GM19324 (cell line): ENCODE measurements at regions not wholly inside any gene's neighbourhood (a gene's known extent, or its start where the extent isn't known, plus 50 kb on each side); places are given as distances from the start of the nearest gene placed in this dataset.

Experiments used
- ATAC-seq: cut with Tn5 transposase; IDR thresholded peaks from one replicate; pipeline ENCODE4 v1.9.1; 2021; ENCODE audit warnings: mild to moderate bottlenecking, moderate library complexity; ENCODE audit not compliant: unreplicated experiment, low FRiP score

- no peak for ATAC-seq
Measured at GRCh38 chr6:134516582-134516981, 198.7 kb upstream of the SGK1 start.

GRCh38 chr6:134515986-134516385 is 198.1 kb upstream of the SGK1 start:
- no peak for ATAC-seq

GRCh38 chr6:134512981-134513391 is 195.1 kb upstream of the SGK1 start:
- no peak for ATAC-seq

GRCh38 chr6:134511984-134512683 is 194.2 kb upstream of the SGK1 start:
- ATAC-seq: no peak

GRCh38 chr6:134510920-134511319 is 193.0 kb upstream of the SGK1 start:
- no peak for ATAC-seq

GRCh38 chr6:134510142-134510541 is 192.2 kb upstream of the SGK1 start:
- ATAC-seq: no peak

GRCh38 chr6:134508862-134509498 is 191.1 kb upstream of the SGK1 start:
- ATAC-seq: no peak

- no peak for ATAC-seq
Measured at GRCh38 chr6:134506162-134506561, 188.2 kb upstream of the SGK1 start.

- no peak for ATAC-seq
Measured at GRCh38 chr6:134503585-134504281, 185.8 kb upstream of the SGK1 start.

- no peak for ATAC-seq
Measured at GRCh38 chr6:134502614-134503549, 185.0 kb upstream of the SGK1 start.

GRCh38 chr6:134495890-134496248 is 178.0 kb upstream of the SGK1 start:
- ATAC-seq: no peak

GRCh38 chr6:134495203-134495889 is 177.4 kb upstream of the SGK1 start:
- ATAC-seq: no peak

GRCh38 chr6:134493789-134494188 is 175.9 kb upstream of the SGK1 start:
- no peak for ATAC-seq

- ATAC-seq: no peak
Measured at GRCh38 chr6:134491477-134491876, 173.6 kb upstream of the SGK1 start.

GRCh38 chr6:134482593-134483270 is 164.8 kb upstream of the SGK1 start:
- ATAC-seq: no peak

- ATAC-seq: no peak
Measured at GRCh38 chr6:134481966-134482365, 164.1 kb upstream of the SGK1 start.

GRCh38 chr6:134480593-134480992 is 162.7 kb upstream of the SGK1 start:
- no peak for ATAC-seq

- ATAC-seq: no peak
Measured at GRCh38 chr6:134478764-134479399, 161.0 kb upstream of the SGK1 start.

- no peak for ATAC-seq
Measured at GRCh38 chr6:134477991-134478635, 160.2 kb upstream of the SGK1 start.
